Stimulated activated effector memory CD8-positive, alpha-beta T cell treated with anti-CD3 and anti-CD28 coated beads, Interleukin-12 subunit alpha, Interleukin-12 subunit beta, amount 100 ng/mL, for 72 hours (primary cell): ENCODE measurements at regions not wholly inside any gene's neighbourhood (a gene's known extent, or its start where the extent isn't known, plus 50 kb on each side); places are given as distances from the start of the nearest gene placed in this dataset.

ENCODE experiments used
- ATAC-seq: fragments of 150-1000 bp; cut with Tn5 transposase; 2 replicates; pipeline ENCODE4 v1.10.0; 2021
- DNase-seq, 2 donors: peaks; one replicate each; pipeline ENCODE4 v3.0.0; 2021 to 2022; ENCODE audit warnings: low spot score in 2 of 2
- H3K27ac Mint-ChIP-seq: one replicate; pipeline ENCODE4 v1.8.0; 2022; ENCODE audit warnings: mild to moderate bottlenecking, mixed read lengths
- H3K36me3 Mint-ChIP-seq: one replicate; pipeline ENCODE4 v1.8.0; 2022; ENCODE audit warnings: mild to moderate bottlenecking, mixed read lengths
- H3K4me1 Mint-ChIP-seq: one replicate; pipeline ENCODE4 v1.8.0; 2022; ENCODE audit warnings: mixed read lengths
- H3K4me3 Mint-ChIP-seq: one replicate; pipeline ENCODE4 v1.8.0; 2022; ENCODE audit warnings: mild to moderate bottlenecking, mixed read lengths
- H3K9me3 Mint-ChIP-seq: one replicate; pipeline ENCODE4 v1.8.0; 2022; ENCODE audit warnings: mixed read lengths

- Mint-ChIP-seq H3K4me1 (no peaks in the 10 kb centered on the region), H3K27ac (no peak overlapping the region), H3K4me3 (no peak overlapping the region), H3K36me3 (no peaks in the 10 kb centered on the region), H3K9me3 (peaks cover 11% of the 10 kb centered on the region)
- no peak for ATAC-seq
- no peak for DNase-seq
Measured at GRCh38 chr10:64502936-64503335, 981.7 kb downstream of the REEP3 start.

- ATAC-seq (no peak), DNase-seq (no peak)
- Mint-ChIP-seq H3K4me1 (no peaks in the 10 kb centered on the region), H3K36me3 (no peaks in the 10 kb centered on the region), H3K27ac (no peak overlapping the region), H3K9me3 (peaks cover 11% of the 10 kb centered on the region), H3K4me3 (no peak overlapping the region)
Measured at GRCh38 chr10:64503429-64503828, 982.2 kb downstream of the REEP3 start.

DNA sequence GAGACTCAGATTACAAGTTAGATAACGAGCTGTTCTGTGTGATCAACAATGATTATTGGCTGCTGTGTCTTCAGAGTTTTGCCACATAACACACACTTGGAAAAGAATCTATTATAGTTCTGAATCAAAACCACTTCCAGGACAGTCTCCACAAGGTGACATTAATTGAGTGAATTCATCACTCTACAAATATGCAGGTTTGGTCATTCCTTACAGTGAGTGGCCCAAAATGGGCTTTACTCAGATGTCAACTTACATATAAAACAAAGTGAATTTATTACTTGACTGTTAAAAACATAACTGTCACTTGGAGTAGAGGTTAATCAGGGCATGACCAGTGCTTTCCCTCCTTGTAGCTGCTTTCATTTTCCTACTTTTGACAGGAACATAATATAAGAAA lies 984.3 kb downstream of the REEP3 start:
- no peak overlapping the region for H3K27ac Mint-ChIP-seq
- no peaks in the 10 kb centered on the region for H3K4me1 Mint-ChIP-seq
- H3K9me3 Mint-ChIP-seq, result peaks cover 7% of the 10 kb centered on the region
- ATAC-seq (no peak), DNase-seq (no peak)
- no peak overlapping the region for H3K4me3 Mint-ChIP-seq
- H3K36me3 Mint-ChIP-seq, result no peaks in the 10 kb centered on the region

GRCh38 chr10:64506963-64507362 lies 985.8 kb downstream of the REEP3 start:
- DNase-seq, result no peak
- Mint-ChIP-seq H3K4me3 (no peak overlapping the region), H3K27ac (no peak overlapping the region), H3K4me1 (no peaks in the 10 kb centered on the region), H3K9me3 (peaks cover 4% of the 10 kb centered on the region), H3K36me3 (no peaks in the 10 kb centered on the region)
- no peak for ATAC-seq

- no peaks in the 10 kb centered on the region for H3K36me3 Mint-ChIP-seq
- no peak for DNase-seq
- no peak overlapping the region for H3K4me3 Mint-ChIP-seq
- peaks cover 4% of the 10 kb centered on the region for H3K9me3 Mint-ChIP-seq
- H3K27ac Mint-ChIP-seq, result no peak overlapping the region
- H3K4me1 Mint-ChIP-seq, result no peaks in the 10 kb centered on the region
- no peak for ATAC-seq
Measured at GRCh38 chr10:64507651-64508028, 986.4 kb downstream of the REEP3 start.

DNA sequence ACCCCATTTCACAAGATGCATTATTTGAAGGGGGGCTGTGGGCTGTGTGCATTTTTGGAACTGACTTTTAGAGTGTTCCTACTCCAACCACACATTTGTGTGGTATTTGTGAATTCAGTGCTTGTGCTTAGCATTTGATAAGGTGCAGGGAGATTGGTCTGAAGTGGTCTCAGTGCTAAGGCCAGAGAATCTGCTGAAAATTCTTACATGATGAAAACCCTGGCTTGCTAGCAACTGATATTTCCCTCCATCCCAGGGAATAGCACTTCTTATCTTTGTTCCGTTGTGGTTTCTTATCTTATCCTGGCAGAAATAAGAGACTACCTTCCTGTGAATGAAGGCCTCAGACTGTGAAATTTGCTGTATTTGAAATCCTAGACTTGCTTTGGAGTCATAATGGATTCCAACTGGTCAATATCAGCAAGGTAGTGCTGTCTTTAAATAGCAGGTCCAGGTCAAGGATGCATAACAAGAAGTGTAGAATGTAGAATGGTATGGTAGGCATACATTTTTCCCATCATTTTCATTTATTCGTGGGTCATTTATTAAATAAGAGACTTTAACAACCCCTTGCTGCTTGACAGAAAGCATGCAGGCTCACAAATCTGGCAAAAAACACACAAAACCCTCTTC lies 986.9 kb downstream of the REEP3 start:
- no peak overlapping the region for H3K27ac Mint-ChIP-seq
- no peak overlapping the region for H3K4me3 Mint-ChIP-seq
- peaks cover 2% of the 10 kb centered on the region for H3K9me3 Mint-ChIP-seq
- H3K36me3 Mint-ChIP-seq, result no peaks in the 10 kb centered on the region
- no peak for DNase-seq
- no peak for ATAC-seq
- no peaks in the 10 kb centered on the region for H3K4me1 Mint-ChIP-seq

DNA sequence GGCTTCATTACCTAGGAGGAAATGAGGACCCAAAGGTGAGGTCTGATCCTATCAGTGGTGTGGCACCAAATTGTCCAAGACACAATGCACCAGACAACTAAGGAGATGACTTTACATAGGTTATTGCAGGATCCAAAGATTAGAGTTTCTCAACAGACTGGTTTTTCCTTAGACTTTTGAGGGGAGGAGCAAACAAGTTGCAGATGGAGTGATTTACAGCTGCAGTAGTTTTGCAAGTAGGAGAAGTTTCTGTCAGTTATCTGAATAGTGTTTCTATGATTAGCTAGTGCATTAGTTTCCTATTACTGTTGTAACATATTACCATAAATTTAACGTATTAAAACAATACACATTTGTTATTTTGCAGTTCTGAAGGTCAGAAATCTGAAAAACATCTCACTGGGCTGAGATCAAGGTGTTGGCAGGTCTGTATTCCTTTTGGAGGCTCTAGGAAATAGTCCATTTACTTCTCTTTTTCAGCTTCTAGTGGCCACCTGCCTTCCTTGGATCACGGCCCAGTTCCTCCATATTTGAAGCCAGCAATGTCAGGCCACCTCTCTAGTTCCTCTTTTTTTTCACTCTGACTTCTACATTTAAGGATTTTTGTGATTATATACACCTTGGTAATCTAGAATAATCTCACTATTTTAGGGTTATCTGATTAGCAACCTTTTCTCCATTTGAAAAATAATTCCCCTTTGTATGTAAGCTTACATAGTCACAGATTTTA lies 994.9 kb downstream of the REEP3 start:
- Mint-ChIP-seq H3K4me3 (no peak overlapping the region), H3K4me1 (no peaks in the 10 kb centered on the region), H3K27ac (no peak overlapping the region), H3K36me3 (no peaks in the 10 kb centered on the region), H3K9me3 (no peaks in the 10 kb centered on the region)
- DNase-seq, result no peak
- no peak for ATAC-seq

- DNase-seq, result no peak
- H3K4me3 Mint-ChIP-seq, result no peak overlapping the region
- H3K27ac Mint-ChIP-seq, result no peak overlapping the region
- H3K4me1 Mint-ChIP-seq, result no peaks in the 10 kb centered on the region
- no peaks in the 10 kb centered on the region for H3K36me3 Mint-ChIP-seq
- no peak for ATAC-seq
- H3K9me3 Mint-ChIP-seq, result no peaks in the 10 kb centered on the region
Measured at GRCh38 chr10:64518456-64518855, 997.3 kb downstream of the REEP3 start.

DNA sequence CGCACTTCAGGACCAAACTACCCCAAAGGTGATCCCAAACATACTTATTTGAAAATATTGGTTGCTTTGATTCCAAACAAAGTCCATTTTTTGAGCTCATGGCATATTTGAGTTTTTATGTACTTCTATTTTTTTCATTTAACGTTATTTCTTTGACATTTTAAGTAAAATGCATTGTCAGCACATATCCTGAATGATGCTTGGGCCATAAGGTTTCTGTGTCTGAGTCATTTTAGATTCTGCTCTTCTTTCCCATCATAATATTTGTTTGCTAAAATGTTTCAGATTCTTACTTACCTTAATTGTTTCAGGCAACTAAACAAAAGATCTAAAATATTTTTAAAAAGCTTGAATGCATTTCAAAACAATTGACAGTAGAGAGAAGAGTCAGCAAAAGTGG lies 998.2 kb downstream of the REEP3 start:
- H3K27ac Mint-ChIP-seq, result no peak overlapping the region
- ATAC-seq, result no peak
- no peaks in the 10 kb centered on the region for H3K4me1 Mint-ChIP-seq
- H3K9me3 Mint-ChIP-seq, result no peaks in the 10 kb centered on the region
- no peaks in the 10 kb centered on the region for H3K36me3 Mint-ChIP-seq
- DNase-seq, result no peak
- no peak overlapping the region for H3K4me3 Mint-ChIP-seq

- H3K27ac Mint-ChIP-seq, result no peak overlapping the region
- DNase-seq (no peak), ATAC-seq (no peak)
- H3K4me1 Mint-ChIP-seq, result no peaks in the 10 kb centered on the region
- no peak overlapping the region for H3K4me3 Mint-ChIP-seq
- H3K9me3 Mint-ChIP-seq, result no peaks in the 10 kb centered on the region
- no peaks in the 10 kb centered on the region for H3K36me3 Mint-ChIP-seq
Measured at GRCh38 chr10:64519831-64520230, 998.6 kb downstream of the REEP3 start.

DNA sequence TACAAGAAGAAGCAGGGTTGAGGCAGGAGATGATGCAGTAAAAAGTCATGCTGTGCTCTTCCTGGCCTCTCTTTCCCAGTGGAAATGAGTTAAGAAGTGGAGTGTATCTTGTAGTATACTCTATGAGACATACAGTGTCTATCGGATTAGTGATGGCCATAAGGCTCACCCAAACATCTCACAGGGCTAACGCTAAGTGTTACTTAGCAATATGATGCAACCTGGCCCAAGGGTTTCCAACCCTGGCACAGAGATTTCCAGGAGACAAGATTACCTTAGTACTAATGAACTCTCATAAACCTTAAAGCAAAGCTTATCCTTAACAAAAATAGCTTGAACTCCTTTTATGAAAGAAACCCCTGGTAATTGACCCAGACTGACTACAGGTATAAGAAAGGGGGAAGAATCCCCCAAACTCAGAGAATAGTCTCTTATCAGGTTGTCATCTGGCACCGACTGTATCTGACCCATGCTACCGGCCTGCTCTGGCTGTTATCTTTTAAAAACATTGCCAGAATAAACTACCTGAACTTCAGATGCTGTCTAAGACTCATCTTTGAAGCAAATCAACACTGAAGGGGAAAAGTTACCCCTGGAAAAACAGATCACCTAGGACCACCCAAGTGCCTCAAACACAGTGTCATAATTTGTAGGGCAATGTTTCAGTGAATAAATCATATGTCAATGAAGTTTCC lies 1002.0 kb downstream of the REEP3 start:
- ATAC-seq (no peak), DNase-seq (no peak)
- H3K4me3 Mint-ChIP-seq, result no peak overlapping the region
- H3K36me3 Mint-ChIP-seq, result no peaks in the 10 kb centered on the region
- no peaks in the 10 kb centered on the region for H3K9me3 Mint-ChIP-seq
- no peaks in the 10 kb centered on the region for H3K4me1 Mint-ChIP-seq
- no peak overlapping the region for H3K27ac Mint-ChIP-seq

DNA sequence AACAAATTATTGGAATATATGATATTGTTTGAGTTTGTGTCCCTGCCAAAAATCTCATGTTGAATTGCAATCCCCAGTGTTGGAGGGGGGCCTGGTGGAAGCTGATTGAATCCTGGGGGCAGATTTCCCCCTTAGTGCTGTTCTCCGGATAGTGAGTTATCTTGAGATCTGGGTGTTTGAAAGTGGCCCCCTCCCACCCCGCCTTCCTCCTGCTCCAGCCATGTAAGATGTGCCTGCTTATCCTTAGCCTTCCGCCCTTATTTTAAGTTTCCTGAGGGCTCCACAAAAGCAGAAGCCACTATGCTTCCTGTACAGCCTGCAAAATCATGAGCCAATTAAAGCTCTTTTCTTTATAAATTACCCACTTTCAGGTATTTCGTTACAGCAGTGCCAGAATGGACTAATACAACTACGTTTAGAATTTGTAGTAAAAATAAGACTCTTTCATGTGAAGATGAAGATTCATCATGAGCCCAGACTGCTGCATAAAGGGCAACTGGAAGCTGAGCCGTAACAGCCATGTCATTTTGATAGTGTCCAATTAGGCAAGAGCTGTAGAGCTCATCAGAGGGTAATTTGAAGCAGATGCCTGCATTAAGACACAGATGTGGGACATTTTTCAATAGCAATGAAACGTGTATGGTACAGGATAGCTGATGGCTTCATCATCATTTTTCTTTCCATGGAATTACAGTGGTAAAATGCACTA lies 1007.2 kb downstream of the REEP3 start:
- peaks cover 14% of the 10 kb centered on the region for H3K9me3 Mint-ChIP-seq
- ATAC-seq, result no peak
- H3K4me1 Mint-ChIP-seq, result no peaks in the 10 kb centered on the region
- H3K4me3 Mint-ChIP-seq, result no peak overlapping the region
- no peak overlapping the region for H3K27ac Mint-ChIP-seq
- DNase-seq, result no peak
- no peaks in the 10 kb centered on the region for H3K36me3 Mint-ChIP-seq

DNA sequence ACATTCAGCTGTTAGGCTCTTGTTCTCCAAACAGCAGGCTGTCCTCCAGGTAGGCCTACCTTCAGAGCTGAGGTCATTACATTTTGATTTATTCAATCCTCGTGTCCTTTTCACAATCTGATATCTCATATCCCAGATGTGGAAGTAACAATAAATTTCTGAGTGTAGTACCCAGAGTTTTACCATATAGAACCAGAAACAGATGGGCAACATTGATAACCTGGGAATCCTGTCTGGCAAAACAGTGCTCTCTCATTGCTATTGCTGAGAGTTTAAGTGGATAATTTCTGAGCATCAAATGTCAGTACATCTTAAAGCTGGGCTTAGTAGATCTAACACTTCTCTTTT lies 1007.8 kb downstream of the REEP3 start:
- Mint-ChIP-seq H3K4me1 (no peaks in the 10 kb centered on the region), H3K9me3 (peaks cover 14% of the 10 kb centered on the region), H3K27ac (no peak overlapping the region), H3K36me3 (no peaks in the 10 kb centered on the region), H3K4me3 (no peak overlapping the region)
- ATAC-seq, result no peak
- no peak for DNase-seq

DNA sequence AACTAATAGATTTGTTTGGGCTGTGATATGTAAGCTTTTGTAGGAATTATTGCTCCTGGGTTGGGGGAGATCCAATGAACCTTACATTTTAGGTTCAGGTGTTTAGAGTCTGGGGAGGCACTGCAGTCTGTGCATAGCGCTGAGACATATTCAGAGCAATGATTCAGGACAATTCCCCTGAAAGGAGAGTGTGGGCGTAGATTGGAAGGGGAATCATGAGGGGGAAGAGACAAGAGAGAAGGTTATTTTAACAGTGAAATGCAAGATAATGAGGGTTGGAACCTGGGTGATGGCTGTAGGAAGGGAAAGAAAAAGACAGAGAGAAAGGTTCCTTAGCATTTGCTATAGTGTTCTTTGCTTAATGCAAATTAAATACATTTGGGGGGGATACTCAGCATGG lies 1013.4 kb downstream of the REEP3 start:
- ATAC-seq (no peak), DNase-seq (no peak)
- Mint-ChIP-seq H3K9me3 (peaks cover 15% of the 10 kb centered on the region), H3K4me1 (no peaks in the 10 kb centered on the region), H3K27ac (no peak overlapping the region), H3K36me3 (no peaks in the 10 kb centered on the region), H3K4me3 (no peak overlapping the region)

DNA sequence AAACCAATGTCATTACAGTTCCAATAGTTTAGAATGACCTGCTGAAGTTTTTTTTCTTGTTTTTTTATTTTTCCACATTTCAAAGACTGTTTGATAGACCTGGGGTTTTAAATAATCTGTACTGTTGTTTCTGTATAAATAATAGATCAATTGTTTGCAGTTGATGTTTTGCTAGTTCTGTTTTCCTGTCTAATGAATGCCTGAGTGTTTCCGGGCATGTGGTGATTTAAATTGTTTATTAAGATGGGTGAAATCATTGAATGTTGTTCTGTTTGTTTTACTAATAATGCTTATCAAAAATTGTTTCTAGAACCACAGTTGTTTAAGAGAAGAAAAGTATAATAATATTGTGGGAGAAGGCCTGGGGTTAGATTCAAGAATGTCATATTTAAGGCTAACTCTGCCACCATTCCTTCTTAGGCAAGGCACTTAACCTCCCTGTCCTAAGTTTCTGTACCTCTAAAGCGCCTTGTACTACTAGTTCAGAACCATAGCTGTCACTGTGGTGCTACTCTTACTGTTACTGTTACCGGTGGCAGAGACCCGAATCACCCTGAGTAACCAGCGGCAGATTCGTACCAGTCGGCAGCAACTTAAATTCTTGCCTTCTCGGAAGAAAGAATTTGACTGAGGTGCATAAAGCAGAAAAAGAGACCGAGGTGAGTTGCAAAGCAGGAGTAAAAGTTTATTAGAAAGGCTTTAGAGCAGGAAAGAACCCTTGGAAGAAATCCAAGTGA lies 1014.1 kb downstream of the REEP3 start:
- H3K36me3 Mint-ChIP-seq, result no peaks in the 10 kb centered on the region
- no peak overlapping the region for H3K27ac Mint-ChIP-seq
- no peaks in the 10 kb centered on the region for H3K4me1 Mint-ChIP-seq
- H3K9me3 Mint-ChIP-seq, result peaks cover 16% of the 10 kb centered on the region
- DNase-seq (no peak), ATAC-seq (no peak)
- H3K4me3 Mint-ChIP-seq, result no peak overlapping the region
